H9 (cell line): ENCODE measurements at regions not wholly inside any gene's neighbourhood (a gene's known extent, or its start where the extent isn't known, plus 50 kb on each side); places are given as distances from the start of the nearest gene placed in this dataset.

ENCODE experiments used
- DNase-seq: peaks from one replicate; pipeline ENCODE4 v3.0.0-alpha.2; 2017
- H2AFZ ChIP-seq: one replicate; pipeline ENCODE4 v1.6.1; 2013; ENCODE audit warnings: mild to moderate bottlenecking, low read length, control low read depth, moderate library complexity
- H2AK5ac ChIP-seq: 2 replicates; pipeline ENCODE4 v1.6.1; 2013; ENCODE audit warnings: low read length, control low read depth, mixed read lengths; ENCODE audit not compliant: insufficient read length
- H2BK120ac ChIP-seq: one replicate; pipeline ENCODE4 v1.6.1; 2013; ENCODE audit warnings: low read depth, mild to moderate bottlenecking, low read length, control low read depth, inconsistent platforms; ENCODE audit not compliant: poor library complexity, severe bottlenecking
- H2BK12ac ChIP-seq: 2 replicates; pipeline ENCODE4 v1.6.1; 2013; ENCODE audit warnings: low read length, control low read depth, mixed read lengths, low read depth; ENCODE audit not compliant: insufficient read length
- H2BK15ac ChIP-seq: 2 replicates; pipeline ENCODE4 v1.6.1; 2013; ENCODE audit warnings: low read depth, low read length, control low read depth
- H2BK20ac ChIP-seq: one replicate; pipeline ENCODE4 v1.6.1; 2013; ENCODE audit warnings: low read depth, mild to moderate bottlenecking, low read length, control low read depth, inconsistent platforms; ENCODE audit not compliant: poor library complexity, severe bottlenecking
- H2BK5ac ChIP-seq: 2 replicates; pipeline ENCODE4 v1.6.1; 2013; ENCODE audit warnings: low read length, control low read depth, mixed read lengths; ENCODE audit not compliant: insufficient read length
- H3K14ac ChIP-seq: 2 replicates; pipeline ENCODE4 v1.6.1; 2013; ENCODE audit warnings: low read length, control low read depth; ENCODE audit not compliant: insufficient read depth
- H3K18ac ChIP-seq: 2 replicates; pipeline ENCODE4 v1.6.1; 2013; ENCODE audit warnings: low read depth, mild to moderate bottlenecking, mixed read lengths, low read length, control low read depth; ENCODE audit not compliant: insufficient read length
- H3K23ac ChIP-seq: 2 replicates; pipeline ENCODE4 v1.6.1; 2013; ENCODE audit warnings: low read length, control low read depth, mixed read lengths, low read depth; ENCODE audit not compliant: insufficient read length
- H3K23me2 ChIP-seq: 2 replicates; pipeline ENCODE4 v1.6.1; 2013; ENCODE audit warnings: low read depth, mild to moderate bottlenecking, mixed read lengths, low read length, control low read depth; ENCODE audit not compliant: insufficient read length, poor library complexity, severe bottlenecking
- H3K27ac ChIP-seq: 2 replicates; pipeline ENCODE4 v1.5.1; 2013; ENCODE audit warnings: low read length, control low read depth, mixed read lengths, low read depth; ENCODE audit not compliant: insufficient read length
- H3K27me3 ChIP-seq: 2 replicates; pipeline ENCODE4 v1.6.1; 2013; ENCODE audit warnings: low read length, control low read depth, inconsistent platforms; ENCODE audit not compliant: insufficient read depth
- H3K4ac ChIP-seq: 2 replicates; pipeline ENCODE4 v1.6.1; 2013; ENCODE audit warnings: low read depth, mild to moderate bottlenecking, control low read depth, inconsistent platforms, low read length, moderate library complexity
- H3K4me1 ChIP-seq: 2 replicates; pipeline ENCODE4 v1.6.1; 2013; ENCODE audit warnings: low read length, control low read depth, inconsistent platforms; ENCODE audit not compliant: insufficient read depth
- H3K4me2 ChIP-seq: 2 replicates; pipeline ENCODE4 v1.6.1; 2013; ENCODE audit warnings: low read length, control low read depth, mixed read lengths; ENCODE audit not compliant: insufficient read length, insufficient read depth
- H3K56ac ChIP-seq: 2 replicates; pipeline ENCODE4 v1.6.1; 2013; ENCODE audit warnings: low read depth, mild to moderate bottlenecking, mixed read lengths, low read length, control low read depth; ENCODE audit not compliant: insufficient read length
- H3K79me1 ChIP-seq: 2 replicates; pipeline ENCODE4 v1.6.1; 2013; ENCODE audit warnings: low read depth, mild to moderate bottlenecking, moderate library complexity, low read length, control low read depth, inconsistent platforms; ENCODE audit not compliant: insufficient read depth, poor library complexity, severe bottlenecking
- H3K79me2 ChIP-seq: 2 replicates; pipeline ENCODE4 v1.6.1; 2013; ENCODE audit warnings: low read length, control low read depth, inconsistent platforms; ENCODE audit not compliant: insufficient read depth
- H3K9ac ChIP-seq: 2 replicates; pipeline ENCODE4 v1.6.1; 2013; ENCODE audit warnings: low read length, control low read depth, mixed read lengths; ENCODE audit not compliant: insufficient read length; ENCODE audit errors: extremely low read depth
- H3K9me3 ChIP-seq: one replicate; pipeline ENCODE4 v1.6.1; 2013; ENCODE audit warnings: low read depth, low read length, inconsistent platforms; ENCODE audit not compliant: control insufficient read depth
- H3T11ph ChIP-seq: one replicate; pipeline ENCODE4 v1.6.1; 2013; ENCODE audit warnings: mild to moderate bottlenecking, low read length, control low read depth, inconsistent platforms
- H4K20me1 ChIP-seq: one replicate; pipeline ENCODE4 v1.6.1; 2013; ENCODE audit not compliant: control insufficient read depth, insufficient read length, insufficient read depth
- H4K5ac ChIP-seq: 2 replicates; pipeline ENCODE4 v1.6.1; 2013; ENCODE audit warnings: low read depth, mild to moderate bottlenecking, mixed read lengths, low read length, control low read depth; ENCODE audit not compliant: insufficient read length
- H4K8ac ChIP-seq: replicated peaks from 2 replicates; pipeline ENCODE4 v1.6.1; 2013; ENCODE audit warnings: low read length, control low read depth, mixed read lengths, low read depth; ENCODE audit not compliant: insufficient read length
- H4K91ac ChIP-seq: 2 replicates; pipeline ENCODE4 v1.6.1; 2013; ENCODE audit warnings: low read depth, mild to moderate bottlenecking, moderate library complexity, mixed read lengths, low read length, control low read depth; ENCODE audit not compliant: insufficient read length
- H3K27ac Mint-ChIP-seq, 3 experiments: 2 replicates in 2 of 3; 3 replicates in 1 of 3; pipeline ENCODE4 v1.8.0; 2020 to 2021; ENCODE audit warnings: mixed read lengths in 3 of 3, mild to moderate bottlenecking in 1 of 3, moderate library complexity in 1 of 3
- H3K27me3 Mint-ChIP-seq: 2 replicates; pipeline ENCODE4 v1.8.0; 2021; ENCODE audit warnings: low read depth, mild to moderate bottlenecking, moderate library complexity, mixed read lengths
- H3K36me3 Mint-ChIP-seq, 3 experiments: 2 replicates in 2 of 3; 3 replicates in 1 of 3; pipeline ENCODE4 v1.8.0; 2020 to 2021; ENCODE audit warnings: low read depth in 3 of 3, mixed read lengths in 3 of 3; ENCODE audit not compliant: insufficient read depth in 1 of 3
- H3K4me1 Mint-ChIP-seq, 2 experiments: 2 replicates each; pipeline ENCODE4 v1.8.0; 2020; ENCODE audit warnings: mixed read lengths in 2 of 2
- H3K4me3 Mint-ChIP-seq, 2 experiments: 2 replicates in 1 of 2; 3 replicates in 1 of 2; pipeline ENCODE4 v1.8.0; 2020 to 2021; ENCODE audit warnings: mild to moderate bottlenecking in 2 of 2, mixed read lengths in 2 of 2, moderate library complexity in 1 of 2
- H3K9me3 Mint-ChIP-seq, 2 experiments: 2 replicates in 1 of 2; 3 replicates in 1 of 2; pipeline ENCODE4 v1.8.0; 2020; ENCODE audit warnings: mild to moderate bottlenecking in 2 of 2, mixed read lengths in 2 of 2, moderate library complexity in 1 of 2
- CTCF ChIP-seq: fragments of 200-600 bp; sonication (generic); conservative IDR thresholded peaks from 3 replicates; pipeline ENCODE4 v1.8.0; 2021; ENCODE audit warnings: antibody characterized with exemption, mild to moderate bottlenecking
- WGBS: extraction: QIAGEN DNeasy Blood & Tissue Kit; methylation state at CpG from one replicate; pipeline ENCODE4 v1.1.7; 2013; ENCODE audit warnings: missing lambda C conversion rate, low lambda C conversion rate, mixed read lengths; ENCODE audit not compliant: insufficient read length; ENCODE audit errors: extremely low coverage; 5-methylcytosine and 5-hydroxymethylcytosine counted together

GRCh38 chrX:42691196-42691595 lies 86.8 kb downstream of the PPP1R2C start:
- Histone ChIP-seq H3K9me3 (no peaks in the 10 kb centered on the region), H3K14ac (no peak overlapping the region), H3K9ac (no peak overlapping the region), H3K23me2 (no peaks in the 10 kb centered on the region), H4K8ac (no peak overlapping the region), H4K20me1 (no peaks in the 10 kb centered on the region), H3K23ac (no peak overlapping the region), H2BK5ac (no peak overlapping the region), H3K27me3 (no peaks in the 10 kb centered on the region), H2AFZ (peak overlapping the region; percentile 29), H3K79me1 (no peaks in the 10 kb centered on the region), H3K79me2 (no peaks in the 10 kb centered on the region), H3K4me2 (no peak overlapping the region), H2BK12ac (no peak overlapping the region), H3K18ac (no peak overlapping the region), H3K4me1 (no peaks in the 10 kb centered on the region), H4K5ac (no peak overlapping the region), H2AK5ac (no peak overlapping the region), H3T11ph (no peak overlapping the region), H3K27ac (no peak overlapping the region), H2BK20ac (no peak overlapping the region), H4K91ac (no peak overlapping the region), H2BK120ac (no peak overlapping the region), H2BK15ac (no peak overlapping the region), H3K56ac (no peak overlapping the region), H3K4ac (no peak overlapping the region)
- TF ChIP-seq CTCF: no peak
- Mint-ChIP-seq H3K4me3 (no peak overlapping the region), H3K36me3 (peaks cover 2 to 10% (median 10%) of the 10 kb centered on the region in 3 experiments; a peak in 6 of 7 replicates), H3K9me3 (peaks cover 0 to 34% of the 10 kb centered on the region in 2 experiments; a peak in 4 of 5 replicates), H3K27me3 (no peaks in the 10 kb centered on the region), H3K27ac (no peak overlapping the region), H3K4me1 (peaks cover 5 to 7% of the 10 kb centered on the region in 2 experiments)
- no CpG with 5 or more reads among the region's 1 CpG for WGBS
- DNase-seq: no peak
